ENCODE measurements at regions not wholly inside any gene's neighbourhood (a gene's known extent, or its start where the extent isn't known, plus 50 kb on each side); places are given as distances from the start of the nearest gene placed in this dataset.

DNA sequence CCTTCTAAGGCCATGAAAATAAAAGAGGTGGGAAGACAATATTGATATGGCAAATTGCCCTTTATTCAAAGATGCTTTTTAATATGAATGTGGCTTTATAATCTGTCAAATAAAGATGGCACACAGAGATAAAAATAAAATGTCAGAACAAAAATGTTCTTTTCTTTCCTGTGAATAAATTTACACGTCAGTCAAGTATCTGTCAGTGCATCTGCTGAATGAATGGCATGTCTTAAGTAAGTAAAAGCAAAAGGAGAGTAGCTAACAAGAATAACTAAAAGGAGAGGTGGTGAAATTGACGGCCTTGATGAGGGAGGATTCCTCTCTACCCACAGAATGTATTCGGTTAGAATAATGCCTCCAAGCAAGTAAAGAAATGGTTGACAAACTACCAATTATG lies 1021.7 kb upstream of the GBE1 start:
- WGBS (ENCODE audit: extremely low coverage, insufficient coverage, insufficient read length): no CpG with 5 or more reads among the region's 3 CpGs
- no peaks in the 10 kb centered on the region for H3K79me2 ChIP-seq (ENCODE audit: control insufficient read depth, insufficient read depth, low read length, poor library complexity)

GRCh38 chr3:82773207-82773606 lies 1011.8 kb upstream of the GBE1 start:
- no peaks in the 10 kb centered on the region for H3K4me1 ChIP-seq (ENCODE audit: control insufficient read depth in 1 of 2, insufficient read depth in 2 of 2, low read length in 2 of 2)
- no peak overlapping the region for H2AFZ ChIP-seq (ENCODE audit: insufficient read depth, low read length, poor library complexity)
- H3K4me3 ChIP-seq (ENCODE audit: low read depth, low read length): no peak overlapping the region
- WGBS (ENCODE audit: extremely low coverage, insufficient coverage, insufficient read length): no CpG with 5 or more reads among the region's 4 CpGs
- no peak overlapping the region for H3K4ac ChIP-seq (ENCODE audit: low read depth, low read length)
- no peaks in the 10 kb centered on the region for H3K27me3 ChIP-seq (ENCODE audit: insufficient read depth, low read length)
- H2AK5ac ChIP-seq (ENCODE audit: low read length): no peak overlapping the region
- no peak overlapping the region for H3K14ac ChIP-seq (ENCODE audit: low read length)
- no peak overlapping the region for H2BK12ac ChIP-seq (ENCODE audit: low read length)
- DNase-seq: no peak
- H4K12ac ChIP-seq (ENCODE audit: low read depth, low read length): no peak overlapping the region
- H3K23ac ChIP-seq (ENCODE audit: low read length): no peak overlapping the region
- no peak overlapping the region for H3K27ac ChIP-seq (ENCODE audit: low read depth, low read length)
- H3K9me3 ChIP-seq (ENCODE audit: insufficient read depth, low read depth, low read length): peaks cover 2% of the 10 kb centered on the region
- H3K36me3 ChIP-seq (ENCODE audit: control insufficient read depth in 1 of 2, insufficient read depth in 2 of 2, low read length in 2 of 2): no peaks in the 10 kb centered on the region
- no peak overlapping the region for H4K8ac ChIP-seq (ENCODE audit: low read depth, low read length)
- no peak overlapping the region for H3K9ac ChIP-seq (ENCODE audit: low read length)
- H4K91ac ChIP-seq (ENCODE audit: low read depth, low read length): no peak overlapping the region
- no peak overlapping the region for H2BK5ac ChIP-seq (ENCODE audit: low read depth, low read length, poor library complexity)
- no peaks in the 10 kb centered on the region for H3K79me1 ChIP-seq (ENCODE audit: low read length)
- H3K4me2 ChIP-seq (ENCODE audit: low read length): no peak overlapping the region
- no peak overlapping the region for H3K18ac ChIP-seq (ENCODE audit: low read length)
- no peak overlapping the region for H2BK120ac ChIP-seq (ENCODE audit: insufficient read depth, low read length, poor library complexity)
- H3K79me2 ChIP-seq (ENCODE audit: control insufficient read depth, insufficient read depth, low read length, poor library complexity): no peaks in the 10 kb centered on the region

More for the DNA sequence above, 1021.7 kb upstream of the GBE1 start:
- Histone ChIP-seq H3K4ac (ENCODE audit: low read depth, low read length) (no peak overlapping the region), H3K18ac (ENCODE audit: low read length) (no peak overlapping the region), H3K27me3 (ENCODE audit: insufficient read depth, low read length) (no peaks in the 10 kb centered on the region), H3K9me3 (ENCODE audit: insufficient read depth, low read depth, low read length) (no peaks in the 10 kb centered on the region), H3K14ac (ENCODE audit: low read length) (no peak overlapping the region), H3K23ac (ENCODE audit: low read length) (no peak overlapping the region), H3K27ac (ENCODE audit: low read depth, low read length) (no peak overlapping the region), H4K91ac (ENCODE audit: low read depth, low read length) (no peak overlapping the region), H2AK5ac (ENCODE audit: low read length) (no peak overlapping the region), H4K12ac (ENCODE audit: low read depth, low read length) (no peak overlapping the region), H2AFZ (ENCODE audit: insufficient read depth, low read length, poor library complexity) (no peak overlapping the region), H2BK5ac (ENCODE audit: low read depth, low read length, poor library complexity) (no peak overlapping the region), H2BK12ac (ENCODE audit: low read length) (no peak overlapping the region), H3K4me3 (ENCODE audit: low read depth, low read length) (no peak overlapping the region), H4K8ac (ENCODE audit: low read depth, low read length) (no peak overlapping the region), H3K4me1 (ENCODE audit: control insufficient read depth in 1 of 2, insufficient read depth in 2 of 2, low read length in 2 of 2) (no peaks in the 10 kb centered on the region), H3K36me3 (ENCODE audit: control insufficient read depth in 1 of 2, insufficient read depth in 2 of 2, low read length in 2 of 2) (no peaks in the 10 kb centered on the region), H3K4me2 (ENCODE audit: low read length) (no peak overlapping the region), H3K9ac (ENCODE audit: low read length) (no peak overlapping the region), H3K79me1 (ENCODE audit: low read length) (no peaks in the 10 kb centered on the region), H2BK120ac (ENCODE audit: insufficient read depth, low read length, poor library complexity) (no peak overlapping the region)
- DNase-seq: no peak

- H3K4me1 ChIP-seq (ENCODE audit: control insufficient read depth in 1 of 2, insufficient read depth in 2 of 2, low read length in 2 of 2): no peaks in the 10 kb centered on the region
- no peak overlapping the region for H3K4me3 ChIP-seq (ENCODE audit: low read depth, low read length)
- no peak overlapping the region for H4K12ac ChIP-seq (ENCODE audit: low read depth, low read length)
- H2BK120ac ChIP-seq (ENCODE audit: insufficient read depth, low read length, poor library complexity): no peak overlapping the region
- H2AK5ac ChIP-seq (ENCODE audit: low read length): no peak overlapping the region
- no peak for DNase-seq
- no peaks in the 10 kb centered on the region for H3K79me1 ChIP-seq (ENCODE audit: low read length)
- H3K79me2 ChIP-seq (ENCODE audit: control insufficient read depth, insufficient read depth, low read length, poor library complexity): no peaks in the 10 kb centered on the region
- H3K36me3 ChIP-seq (ENCODE audit: control insufficient read depth in 1 of 2, insufficient read depth in 2 of 2, low read length in 2 of 2): no peaks in the 10 kb centered on the region
- no peak overlapping the region for H3K18ac ChIP-seq (ENCODE audit: low read length)
- no CpG with 5 or more reads among the region's 1 CpG for WGBS (ENCODE audit: extremely low coverage, insufficient coverage, insufficient read length)
- no peak overlapping the region for H3K4me2 ChIP-seq (ENCODE audit: low read length)
- H2BK12ac ChIP-seq (ENCODE audit: low read length): no peak overlapping the region
- no peak overlapping the region for H3K27ac ChIP-seq (ENCODE audit: low read depth, low read length)
- no peak overlapping the region for H3K9ac ChIP-seq (ENCODE audit: low read length)
- H3K9me3 ChIP-seq (ENCODE audit: insufficient read depth, low read depth, low read length): no peaks in the 10 kb centered on the region
- H2BK5ac ChIP-seq (ENCODE audit: low read depth, low read length, poor library complexity): no peak overlapping the region
- H4K8ac ChIP-seq (ENCODE audit: low read depth, low read length): no peak overlapping the region
- no peak overlapping the region for H3K23ac ChIP-seq (ENCODE audit: low read length)
- no peak overlapping the region for H4K91ac ChIP-seq (ENCODE audit: low read depth, low read length)
- H3K4ac ChIP-seq (ENCODE audit: low read depth, low read length): no peak overlapping the region
- no peak overlapping the region for H3K14ac ChIP-seq (ENCODE audit: low read length)
- H3K27me3 ChIP-seq (ENCODE audit: insufficient read depth, low read length): no peaks in the 10 kb centered on the region
- H2AFZ ChIP-seq (ENCODE audit: insufficient read depth, low read length, poor library complexity): no peak overlapping the region
Observed at GRCh38 chr3:82764521-82764920, 1003.1 kb upstream of the GBE1 start.

DNA sequence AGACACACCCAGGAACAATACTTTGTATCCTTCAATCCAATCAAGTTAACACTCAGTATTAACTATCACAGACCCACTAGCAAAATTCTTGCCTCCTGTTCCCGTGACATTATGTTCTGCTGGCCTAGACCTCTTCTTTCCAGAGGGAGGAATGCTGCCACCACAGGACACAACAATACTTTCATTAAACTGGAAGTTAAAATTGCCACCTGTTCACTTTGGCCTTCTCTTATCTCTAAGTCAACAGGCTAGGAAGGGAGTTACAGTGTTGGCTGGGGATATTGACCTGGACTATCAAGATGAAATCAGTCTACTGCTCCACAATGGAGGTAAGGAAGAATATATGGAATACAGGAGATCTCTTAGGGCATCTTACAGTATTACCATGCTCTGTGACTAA lies 1000.4 kb upstream of the GBE1 start:
- no peak overlapping the region for H2AFZ ChIP-seq (ENCODE audit: insufficient read depth, low read length, poor library complexity)
- H3K79me1 ChIP-seq (ENCODE audit: low read length): no peaks in the 10 kb centered on the region
- no peak overlapping the region for H3K18ac ChIP-seq (ENCODE audit: low read length)
- no peak overlapping the region for H2BK120ac ChIP-seq (ENCODE audit: insufficient read depth, low read length, poor library complexity)
- no peak overlapping the region for H2BK12ac ChIP-seq (ENCODE audit: low read length)
- H3K4me2 ChIP-seq (ENCODE audit: low read length): no peak overlapping the region
- no peak for DNase-seq
- no peak overlapping the region for H4K8ac ChIP-seq (ENCODE audit: low read depth, low read length)
- no peaks in the 10 kb centered on the region for H3K79me2 ChIP-seq (ENCODE audit: control insufficient read depth, insufficient read depth, low read length, poor library complexity)
- no peak overlapping the region for H2AK5ac ChIP-seq (ENCODE audit: low read length)
- no peak overlapping the region for H3K23ac ChIP-seq (ENCODE audit: low read length)
- H3K9ac ChIP-seq (ENCODE audit: low read length): no peak overlapping the region
- no peak overlapping the region for H4K12ac ChIP-seq (ENCODE audit: low read depth, low read length)
- no peaks in the 10 kb centered on the region for H3K9me3 ChIP-seq (ENCODE audit: insufficient read depth, low read depth, low read length)
- no peaks in the 10 kb centered on the region for H3K36me3 ChIP-seq (ENCODE audit: control insufficient read depth in 1 of 2, insufficient read depth in 2 of 2, low read length in 2 of 2)
- no peaks in the 10 kb centered on the region for H3K4me1 ChIP-seq (ENCODE audit: control insufficient read depth in 1 of 2, insufficient read depth in 2 of 2, low read length in 2 of 2)
- WGBS (ENCODE audit: extremely low coverage, insufficient coverage, insufficient read length): no CpG with 5 or more reads among the region's 1 CpG
- H3K14ac ChIP-seq (ENCODE audit: low read length): no peak overlapping the region
- no peak overlapping the region for H3K4ac ChIP-seq (ENCODE audit: low read depth, low read length)
- no peak overlapping the region for H3K27ac ChIP-seq (ENCODE audit: low read depth, low read length)
- no peak overlapping the region for H3K4me3 ChIP-seq (ENCODE audit: low read depth, low read length)
- H4K91ac ChIP-seq (ENCODE audit: low read depth, low read length): no peak overlapping the region
- no peaks in the 10 kb centered on the region for H3K27me3 ChIP-seq (ENCODE audit: insufficient read depth, low read length)
- H2BK5ac ChIP-seq (ENCODE audit: low read depth, low read length, poor library complexity): no peak overlapping the region

All from trophoblast cell (in vitro differentiated cells and primary cell).